H1 (cell line): ENCODE measurements at regions not wholly inside any gene's neighbourhood (a gene's known extent, or its start where the extent isn't known, plus 50 kb on each side); places are given as distances from the start of the nearest gene placed in this dataset.

ENCODE experiments used
- CTCF ChIA-PET: fragments of 300-600 bp; sonication (Branson Sonifier 250); formaldehyde crosslinking; loops from one replicate; lab custom pipeline; 2021; ENCODE audit not compliant: partially characterized antibody; lab: Charles Lee
- POLR2A ChIA-PET: fragments of 300-600 bp; sonication (Branson Sonifier 250); formaldehyde crosslinking; loops from one replicate; lab custom pipeline; 2021; ENCODE audit warnings: inconsistent platforms; ENCODE audit not compliant: partially characterized antibody; lab: Charles Lee
- DNase-seq, 2 experiments: peaks; one replicate each; pipeline versions ENCODE4 v3.0.0 to v3.0.0-alpha.2; 2010 to 2022; ENCODE audit warnings: low spot score in 2 of 2, low read depth in 1 of 2, mixed read lengths in 1 of 2
- FAIRE-seq: peaks from 2 replicates; lab custom pipeline; 2011; peaks lifted over from hg19 to GRCh38; lab: Jason Lieb, UNC
- H2AFZ ChIP-seq: 2 replicates; pipeline ENCODE4 v1.8.1; 2012; ENCODE audit warnings: low read length, inconsistent platforms
- H2AK5ac ChIP-seq: 2 replicates; pipeline ENCODE4 v1.6.1; 2013; ENCODE audit warnings: low read depth, low read length
- H2BK120ac ChIP-seq: replicated peaks from 2 replicates; pipeline ENCODE3; 2013; ENCODE audit warnings: low read depth, low read length, inconsistent platforms
- H2BK12ac ChIP-seq: 2 replicates; pipeline ENCODE4 v1.6.1; 2013; ENCODE audit warnings: low read depth, low read length
- H2BK15ac ChIP-seq: 2 replicates; pipeline ENCODE4 v1.6.1; 2013; ENCODE audit warnings: low read length
- H2BK20ac ChIP-seq: 2 replicates; pipeline ENCODE4 v1.6.1; 2013; ENCODE audit warnings: low read length
- H2BK5ac ChIP-seq: 2 replicates; pipeline ENCODE4 v1.6.1; 2013; ENCODE audit warnings: low read depth, low read length
- H3K14ac ChIP-seq: 2 replicates; pipeline ENCODE4 v1.6.1; 2013; ENCODE audit warnings: inconsistent platforms; ENCODE audit not compliant: insufficient read length
- H3K18ac ChIP-seq: 2 replicates; pipeline ENCODE4 v1.6.1; 2013; ENCODE audit warnings: low read length; ENCODE audit errors: extremely low read depth
- H3K23ac ChIP-seq: 2 replicates; pipeline ENCODE4 v1.6.1; 2013; ENCODE audit warnings: inconsistent platforms; ENCODE audit not compliant: insufficient read length
- H3K23me2 ChIP-seq: 2 replicates; pipeline ENCODE4 v1.6.1; 2013; ENCODE audit warnings: low read depth, low read length
- H3K27ac ChIP-seq: 2 replicates; pipeline ENCODE4 v1.6.1; 2011; ENCODE audit warnings: low read depth, low read length, inconsistent platforms
- H3K27me3 ChIP-seq, 4 experiments: replicated peaks in 1 of 4; 1 replicate in 1 of 4; 2 replicates in 3 of 4; pipeline versions ENCODE4 v1.6.1 to v1.8.1; 2011 to 2013; ENCODE audit warnings: low read length in 3 of 4, mild to moderate bottlenecking in 3 of 4, inconsistent platforms in 2 of 4, mixed read lengths in 2 of 4, moderate library complexity in 1 of 4; ENCODE audit not compliant: control insufficient read depth in 3 of 4, insufficient read depth in 3 of 4; ENCODE audit errors: extremely low read depth in 1 of 4
- H3K36me3 ChIP-seq, 4 experiments: 2 replicates each; pipeline versions ENCODE4 v1.6.1 to v1.8.1; 2011 to 2013; ENCODE audit warnings: mild to moderate bottlenecking in 4 of 4, low read length in 3 of 4, moderate library complexity in 2 of 4, control low read depth in 1 of 4, inconsistent platforms in 1 of 4; ENCODE audit not compliant: insufficient read depth in 4 of 4, control insufficient read depth in 2 of 4
- H3K4ac ChIP-seq: replicated peaks from 2 replicates; pipeline ENCODE3; 2013; ENCODE audit warnings: low read length, low read depth, mixed read lengths, inconsistent platforms; ENCODE audit not compliant: insufficient read length
- H3K4me1 ChIP-seq, 4 experiments: replicated peaks in 1 of 4; 1 replicate in 1 of 4; 2 replicates in 3 of 4; pipeline versions ENCODE4 v1.6.1 to v1.8.1; 2011 to 2013; ENCODE audit warnings: low read length in 3 of 4, inconsistent platforms in 2 of 4, mixed read lengths in 1 of 4; ENCODE audit not compliant: insufficient read depth in 4 of 4, control insufficient read depth in 3 of 4
- H3K4me2 ChIP-seq, 2 experiments: 2 replicates each; pipeline versions ENCODE4 v1.6.1 to v1.8.1; 2011 to 2013; ENCODE audit warnings: low read depth in 2 of 2, low read length in 2 of 2, control low read depth in 1 of 2, inconsistent platforms in 1 of 2, mild to moderate bottlenecking in 1 of 2; ENCODE audit not compliant: insufficient read depth in 1 of 2
- H3K4me3 ChIP-seq, 4 experiments: fragments of 200-600, 300-600 bp in 1 of 4; sonication (generic), shearing (Covaris generic), sonication (Bioruptor Twin) in 1 of 4; 2 replicates each; pipeline versions ENCODE4 v1.5.1 to v1.8.1; 2011 to 2016; ENCODE audit warnings: low read length in 4 of 4, low read depth in 3 of 4, control low read depth in 2 of 4, inconsistent platforms in 2 of 4, mild to moderate bottlenecking in 2 of 4, mixed read lengths in 1 of 4, moderate library complexity in 1 of 4; ENCODE audit not compliant: insufficient read depth in 2 of 4; ENCODE audit errors: extremely low read depth in 1 of 4
- H3K56ac ChIP-seq: replicated peaks from 2 replicates; pipeline ENCODE3; 2013; ENCODE audit warnings: low read depth, mild to moderate bottlenecking, mixed read lengths, low read length, inconsistent platforms; ENCODE audit not compliant: insufficient read length
- H3K79me1 ChIP-seq: 2 replicates; pipeline ENCODE4 v1.6.1; 2013; ENCODE audit warnings: low read depth, low read length, control low read depth
- H3K79me2 ChIP-seq, 2 experiments: 2 replicates each; pipeline versions ENCODE4 v1.6.1 to v1.8.1; 2012 to 2013; ENCODE audit warnings: low read length in 2 of 2, mild to moderate bottlenecking in 2 of 2, inconsistent platforms in 1 of 2; ENCODE audit not compliant: insufficient read depth in 2 of 2, control insufficient read depth in 1 of 2
- H3K9ac ChIP-seq, 4 experiments: replicated peaks in 1 of 4; 1 replicate in 1 of 4; 2 replicates in 3 of 4; pipeline versions ENCODE4 v1.6.1 to v1.8.1; 2011 to 2013; ENCODE audit warnings: low read depth in 3 of 4, low read length in 3 of 4, control low read depth in 2 of 4, mild to moderate bottlenecking in 2 of 4, moderate library complexity in 2 of 4, inconsistent platforms in 1 of 4; ENCODE audit errors: extremely low read depth in 1 of 4
- H3K9me3 ChIP-seq, 2 experiments: 2 replicates each; pipeline versions ENCODE4 v1.6.1 to v1.8.1; 2012 to 2013; ENCODE audit warnings: mild to moderate bottlenecking in 2 of 2, moderate library complexity in 2 of 2, control low read depth in 1 of 2, inconsistent platforms in 1 of 2, low read depth in 1 of 2, low read length in 1 of 2, mixed read lengths in 1 of 2; ENCODE audit not compliant: insufficient read depth in 2 of 2
- H4K20me1 ChIP-seq, 2 experiments: replicated peaks in 1 of 2; 2 replicates each; pipeline versions ENCODE3 to v1.8.1; 2011 to 2013; ENCODE audit warnings: inconsistent platforms in 2 of 2, low read length in 2 of 2, mild to moderate bottlenecking in 1 of 2; ENCODE audit not compliant: insufficient read depth in 2 of 2, control insufficient read depth in 1 of 2
- H4K5ac ChIP-seq: 2 replicates; pipeline ENCODE4 v1.6.1; 2013; ENCODE audit warnings: low read length, low read depth, mixed read lengths, inconsistent platforms; ENCODE audit not compliant: insufficient read length
- H4K8ac ChIP-seq: 2 replicates; pipeline ENCODE4 v1.8.0; 2013; ENCODE audit warnings: mild to moderate bottlenecking, moderate library complexity, low read length, inconsistent platforms; ENCODE audit not compliant: insufficient read depth; ENCODE audit errors: extremely low read depth
- H4K91ac ChIP-seq: replicated peaks from 2 replicates; pipeline ENCODE3; 2013; ENCODE audit warnings: low read length, mixed read lengths, inconsistent platforms; ENCODE audit not compliant: insufficient read length
- FOSL1 ChIP-seq: IDR thresholded peaks from 2 replicates; pipeline ENCODE4 v1.6.1; 2011; ENCODE audit warnings: mild to moderate bottlenecking, low read depth, low read length, moderate library complexity; ENCODE audit not compliant: insufficient read depth
- WGBS, 2 experiments: shearing (Covaris generic) in 1 of 2; methylation state at CpG; one replicate each; pipeline versions ENCODE4 v1.1.6 to v1.1.7; 2013 to 2015; ENCODE audit warnings: low lambda C conversion rate in 2 of 2, mixed read lengths in 2 of 2, inconsistent platforms in 1 of 2, low coverage in 1 of 2, missing lambda C conversion rate in 1 of 2; ENCODE audit not compliant: insufficient replicate concordance in 2 of 2, insufficient coverage in 1 of 2, insufficient read length in 1 of 2; ENCODE audit errors: extremely low coverage in 1 of 2, missing lambda C conversion rate in 1 of 2; 5-methylcytosine and 5-hydroxymethylcytosine counted together

DNA sequence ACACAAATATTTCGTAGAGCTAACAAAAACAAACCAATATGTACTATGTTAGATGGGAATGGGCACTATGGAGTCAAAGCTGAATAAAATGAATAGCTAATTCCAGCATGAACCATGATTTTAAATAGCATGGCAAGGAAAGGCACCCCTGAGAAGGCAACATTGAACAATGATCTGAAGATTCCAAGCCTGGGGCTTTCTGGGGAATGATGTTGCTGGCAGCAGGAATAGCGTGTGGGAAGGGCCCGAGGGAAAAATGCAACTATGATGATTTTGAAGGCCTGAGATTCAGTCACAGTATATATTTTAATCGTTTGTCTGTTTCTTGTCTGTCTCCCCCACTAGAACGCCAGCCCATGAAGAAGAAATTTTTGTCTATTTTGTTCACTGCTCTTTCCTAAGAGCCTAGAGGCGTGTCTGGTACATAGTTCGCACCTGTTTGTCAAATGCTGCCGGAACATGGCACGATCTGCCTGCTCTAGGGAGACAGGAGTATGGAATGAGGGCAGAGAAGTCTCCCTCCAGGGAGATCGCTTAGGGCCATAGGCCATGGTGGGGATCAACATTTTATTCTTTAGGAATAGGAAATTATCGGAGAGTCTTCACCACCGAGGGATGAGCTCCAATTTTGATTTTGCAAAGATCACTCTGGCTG lies 84.8 kb upstream of the EYA2 start:
- Histone ChIP-seq H3K27ac (no peak overlapping the region), H3K79me2 (no peaks in the 10 kb centered on the region), H4K5ac (no peak overlapping the region), H3K9ac (no peak overlapping the region), H2BK20ac (no peak overlapping the region), H2BK120ac (no peak overlapping the region), H3K23ac (no peak overlapping the region), H2BK5ac (no peak overlapping the region), H3K9me3 (no peaks in the 10 kb centered on the region), H3K4me2 (no peak overlapping the region), H3K4me3 (no peak overlapping the region), H3K4me1 (peaks cover 1 to 8% (median 3%) of the 10 kb centered on the region in 4 experiments; a peak in 4 of 7 replicates), H3K14ac (no peak overlapping the region), H3K23me2 (no peaks in the 10 kb centered on the region), H3K79me1 (no peaks in the 10 kb centered on the region), H2AFZ (no peak overlapping the region), H2BK12ac (no peak overlapping the region), H2AK5ac (no peak overlapping the region), H4K8ac (no peak overlapping the region), H3K27me3 (peaks cover 0 to 3% (median 0%) of the 10 kb centered on the region in 4 experiments; a peak in 3 of 7 replicates), H2BK15ac (no peak overlapping the region), H3K56ac (no peak overlapping the region), H3K4ac (no peak overlapping the region), H3K18ac (no peak overlapping the region), H4K20me1 (no peaks in the 10 kb centered on the region), H3K36me3 (no peaks in the 10 kb centered on the region), H4K91ac (no peak overlapping the region)
- 88% methylated on average over 12 of the region's 12 CpGs; no CpG with 5 or more reads in 1 of the 2 experiments for WGBS, 2 experiments
- FAIRE-seq (no peak), DNase-seq (no peak)
- ChIA-PET POLR2A (interaction anchor here (0.6 to 1.5 kb wide), 2 partner anchors 16 to 246 kb away, joined by 3 to 4 read pairs; no protein-coding TSS in a partner anchor), CTCF (interaction anchor here (0.6 to 1.1 kb wide), 8 partner anchors 40 to 1578 kb away, joined by 3 to 4 read pairs (median 3); no protein-coding TSS in a partner anchor)
- no peak for TF ChIP-seq FOSL1
